CD4-positive, CD25-positive, alpha-beta regulatory T cell (primary cell): ENCODE measurements at regions not wholly inside any gene's neighbourhood (a gene's known extent, or its start where the extent isn't known, plus 50 kb on each side); places are given as distances from the start of the nearest gene placed in this dataset.

ENCODE experiments used
- ATAC-seq, 2 donors: fragments of 150-1000 bp; cut with Tn5 transposase; one replicate each; pipeline ENCODE4 v1.10.0; 2021; ENCODE audit warnings: low read depth in 2 of 2, moderate number of reproducible peaks in 2 of 2, moderate library complexity in 1 of 2
- DNase-seq, 3 donors: peaks; one replicate each; pipeline versions ENCODE4 v3.0.0 to v3.0.0-alpha.2; 2012 to 2022; ENCODE audit warnings: mixed read lengths in 1 of 3
- H3K27ac ChIP-seq: one replicate; pipeline ENCODE4 v1.7.0; 2013; ENCODE audit warnings: mild to moderate bottlenecking, low read length; ENCODE audit not compliant: insufficient read depth, poor library complexity, severe bottlenecking
- H3K27me3 ChIP-seq: one replicate; pipeline ENCODE4 v1.7.0; 2013; ENCODE audit warnings: low read length; ENCODE audit not compliant: control insufficient read depth, insufficient read depth
- H3K36me3 ChIP-seq: one replicate; pipeline ENCODE4 v1.7.0; 2013; ENCODE audit warnings: mild to moderate bottlenecking, low read length, moderate library complexity; ENCODE audit not compliant: control insufficient read depth, insufficient read depth
- H3K4me1 ChIP-seq: 2 replicates; pipeline ENCODE4 v1.7.0; 2013; ENCODE audit warnings: mild to moderate bottlenecking, low read length; ENCODE audit not compliant: insufficient read depth, control insufficient read depth, poor library complexity, severe bottlenecking
- H3K4me3 ChIP-seq: one replicate; pipeline ENCODE4 v1.7.0; 2013; ENCODE audit warnings: low read depth, mild to moderate bottlenecking, low read length, moderate library complexity
- H3K9me3 ChIP-seq, 2 experiments: 1 replicate in 1 of 2; 2 replicates in 1 of 2; pipeline ENCODE4 v1.7.0; 2013; ENCODE audit warnings: low read length in 2 of 2, mild to moderate bottlenecking in 1 of 2, moderate library complexity in 1 of 2; ENCODE audit not compliant: control insufficient read depth in 2 of 2
- H3K27ac Mint-ChIP-seq, 3 donors: one replicate each; pipeline ENCODE4 v1.8.0; 2020 to 2022; ENCODE audit warnings: mild to moderate bottlenecking in 3 of 3, mixed read lengths in 3 of 3, moderate library complexity in 2 of 3
- H3K27me3 Mint-ChIP-seq: one replicate; pipeline ENCODE4 v1.8.0; 2022; ENCODE audit warnings: mild to moderate bottlenecking, mixed read lengths
- H3K36me3 Mint-ChIP-seq: one replicate; pipeline ENCODE4 v1.8.0; 2020; ENCODE audit warnings: mixed read lengths
- H3K4me1 Mint-ChIP-seq, 4 donors: one replicate each; pipeline ENCODE4 v1.8.0; 2020 to 2022; ENCODE audit warnings: mixed read lengths in 4 of 4, mild to moderate bottlenecking in 1 of 4
- H3K4me3 Mint-ChIP-seq, 4 donors: one replicate each; pipeline ENCODE4 v1.8.0; 2020 to 2022; ENCODE audit warnings: mild to moderate bottlenecking in 4 of 4, mixed read lengths in 4 of 4, moderate library complexity in 3 of 4
- H3K9me3 Mint-ChIP-seq, 7 donors: one replicate each; pipeline ENCODE4 v1.8.0; 2020 to 2022; ENCODE audit warnings: mixed read lengths in 7 of 7, mild to moderate bottlenecking in 3 of 7, moderate library complexity in 2 of 7

DNA sequence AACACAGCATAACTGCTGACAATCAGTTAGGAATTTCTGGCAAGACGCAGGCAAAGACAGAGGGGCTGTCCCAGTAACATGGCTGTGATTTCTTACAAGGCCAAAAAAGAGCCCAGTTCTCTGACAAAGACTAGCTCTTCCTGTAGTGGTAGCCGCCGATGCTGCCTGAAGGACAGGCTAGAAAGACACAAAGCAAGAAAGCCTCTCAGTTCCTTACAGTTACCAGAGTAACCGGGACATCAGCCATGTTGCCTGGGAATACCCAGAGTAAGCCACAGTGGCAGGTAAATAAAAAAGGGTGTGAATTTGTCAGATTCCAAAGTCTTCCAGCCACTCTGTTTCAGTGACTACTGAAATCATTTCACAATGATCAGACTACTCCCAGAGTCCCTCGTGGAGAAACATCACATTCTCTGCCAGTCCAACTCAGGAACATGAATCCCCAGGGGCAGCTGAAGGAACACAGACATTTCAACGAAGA is 493.6 kb upstream of the ADAMTS9 start:
- no peaks in the 10 kb centered on the region for H3K36me3 ChIP-seq
- H3K27ac ChIP-seq = no peak overlapping the region
- no peak for ATAC-seq
- H3K27ac Mint-ChIP-seq = no peak overlapping the region
- H3K4me3 Mint-ChIP-seq = no peak overlapping the region
- no peak for DNase-seq
- no peaks in the 10 kb centered on the region for H3K9me3 ChIP-seq
- no peaks in the 10 kb centered on the region for H3K36me3 Mint-ChIP-seq
- no peaks in the 10 kb centered on the region for H3K4me1 ChIP-seq
- H3K4me3 ChIP-seq = no peak overlapping the region
- no peaks in the 10 kb centered on the region for H3K27me3 Mint-ChIP-seq
- peaks cover 0 to 14% (median 5%) of the 10 kb centered on the region in 7 donors for H3K9me3 Mint-ChIP-seq
- H3K27me3 ChIP-seq = no peaks in the 10 kb centered on the region
- no peaks in the 10 kb centered on the region for H3K4me1 Mint-ChIP-seq

DNA sequence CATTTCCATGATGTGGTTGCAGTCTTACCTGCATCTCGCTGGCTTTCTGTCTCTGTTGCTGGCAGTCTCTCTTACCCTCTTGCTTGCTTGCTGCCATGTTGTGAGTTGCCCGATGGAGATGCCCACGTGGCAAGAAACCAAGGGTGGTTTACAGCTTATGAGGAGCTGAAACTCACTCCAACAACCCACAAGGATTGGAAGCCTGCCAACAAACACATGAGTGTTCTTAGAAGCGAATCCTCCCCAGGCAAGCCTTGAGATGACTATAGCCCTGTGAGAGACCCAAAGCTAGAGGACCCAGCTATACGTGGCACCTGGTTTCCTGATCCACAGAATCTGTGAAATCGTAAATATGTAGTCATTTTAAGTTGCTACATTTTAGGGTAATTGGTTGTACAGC is 490.9 kb upstream of the ADAMTS9 start:
- H3K36me3 ChIP-seq = no peaks in the 10 kb centered on the region
- H3K4me1 Mint-ChIP-seq = no peaks in the 10 kb centered on the region
- H3K4me3 ChIP-seq = no peak overlapping the region
- H3K9me3 Mint-ChIP-seq = peaks cover 0 to 19% (median 4%) of the 10 kb centered on the region in 7 donors
- peaks cover 0 to 5% of the 10 kb centered on the region in 2 experiments for H3K9me3 ChIP-seq
- H3K36me3 Mint-ChIP-seq = no peaks in the 10 kb centered on the region
- H3K4me1 ChIP-seq = no peaks in the 10 kb centered on the region
- no peak overlapping the region for H3K27ac ChIP-seq
- H3K27me3 Mint-ChIP-seq = no peaks in the 10 kb centered on the region
- no peak overlapping the region for H3K4me3 Mint-ChIP-seq
- no peak overlapping the region for H3K27ac Mint-ChIP-seq
- no peaks in the 10 kb centered on the region for H3K27me3 ChIP-seq
- DNase-seq (no peak), ATAC-seq (no peak)

DNA sequence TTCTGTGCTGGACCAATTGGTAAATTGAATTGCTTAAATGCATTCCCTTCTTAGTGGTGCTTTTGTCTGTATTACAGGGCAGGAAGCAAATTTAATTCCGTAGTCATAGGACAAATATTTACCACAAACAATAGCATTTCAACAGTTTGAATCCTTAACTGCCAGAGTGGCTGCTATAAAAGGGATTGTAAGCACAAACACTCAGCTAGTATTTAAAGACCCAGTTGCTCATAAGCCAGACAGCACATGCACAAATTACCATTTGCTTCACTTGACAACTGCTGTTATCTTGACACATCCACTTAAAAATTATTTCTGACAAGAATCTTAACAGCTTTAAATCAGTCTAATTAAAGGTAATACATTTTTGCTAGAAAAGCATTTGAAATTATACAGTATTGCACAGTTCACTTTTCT is 490.2 kb upstream of the ADAMTS9 start:
- Mint-ChIP-seq H3K36me3 (no peaks in the 10 kb centered on the region), H3K9me3 (peaks cover 0 to 19% (median 5%) of the 10 kb centered on the region in 7 donors), H3K4me3 (no peak overlapping the region), H3K27ac (no peak overlapping the region), H3K4me1 (no peaks in the 10 kb centered on the region), H3K27me3 (no peaks in the 10 kb centered on the region)
- peaks cover 0 to 5% of the 10 kb centered on the region in 2 experiments for H3K9me3 ChIP-seq
- no peaks in the 10 kb centered on the region for H3K4me1 ChIP-seq
- no peak for ATAC-seq
- H3K36me3 ChIP-seq = no peaks in the 10 kb centered on the region
- no peak for DNase-seq
- no peak overlapping the region for H3K27ac ChIP-seq
- H3K4me3 ChIP-seq = no peak overlapping the region
- no peaks in the 10 kb centered on the region for H3K27me3 ChIP-seq

DNA sequence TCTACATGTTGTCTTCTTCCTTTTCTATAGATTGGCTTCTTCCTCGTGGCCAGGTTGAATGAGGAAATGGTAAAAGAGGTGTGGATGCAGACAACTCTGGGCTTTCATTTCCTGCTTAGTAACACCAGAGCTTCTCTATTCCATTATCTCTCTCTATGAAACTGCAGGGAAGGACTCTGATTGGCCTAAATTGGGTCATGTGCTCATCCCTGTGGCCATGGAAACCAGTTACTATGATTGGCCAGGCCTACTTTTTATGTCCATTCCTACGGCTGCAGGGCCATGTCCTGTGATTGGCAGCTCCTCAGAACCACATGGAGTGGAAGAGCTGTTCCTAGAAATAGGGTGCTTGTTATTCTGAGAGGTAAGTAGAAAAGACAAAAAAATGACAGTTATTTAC is 486.9 kb upstream of the ADAMTS9 start:
- Histone ChIP-seq H3K27me3 (no peaks in the 10 kb centered on the region), H3K4me3 (no peak overlapping the region), H3K27ac (no peak overlapping the region), H3K36me3 (no peaks in the 10 kb centered on the region), H3K9me3 (peaks cover 0 to 5% of the 10 kb centered on the region in 2 experiments), H3K4me1 (no peaks in the 10 kb centered on the region)
- DNase-seq (no peak), ATAC-seq (no peak)
- no peaks in the 10 kb centered on the region for H3K27me3 Mint-ChIP-seq
- no peak overlapping the region for H3K4me3 Mint-ChIP-seq
- H3K9me3 Mint-ChIP-seq = peaks cover 0 to 18% (median 12%) of the 10 kb centered on the region in 7 donors
- H3K36me3 Mint-ChIP-seq = no peaks in the 10 kb centered on the region
- H3K4me1 Mint-ChIP-seq = no peaks in the 10 kb centered on the region
- H3K27ac Mint-ChIP-seq = no peak overlapping the region

DNA sequence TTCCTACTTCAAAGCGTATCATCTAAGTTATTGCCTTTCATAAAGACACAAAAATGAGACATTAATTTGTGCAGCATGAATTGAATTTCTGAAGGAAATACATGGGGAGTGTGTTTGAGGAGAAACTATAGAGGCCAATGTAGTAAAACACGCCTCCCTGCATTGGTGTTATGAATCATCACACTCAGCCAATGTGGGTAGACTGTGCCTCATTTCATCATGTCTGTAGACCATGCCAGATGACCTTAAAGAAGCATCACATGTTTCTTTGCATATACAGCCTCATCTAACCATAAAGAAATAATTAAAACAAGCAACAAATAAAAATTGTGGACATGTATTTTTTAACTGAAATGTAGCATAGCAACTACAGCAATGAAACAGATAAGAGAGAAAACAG is 486.0 kb upstream of the ADAMTS9 start:
- Histone ChIP-seq H3K27me3 (no peaks in the 10 kb centered on the region), H3K36me3 (no peaks in the 10 kb centered on the region), H3K27ac (no peak overlapping the region), H3K4me1 (no peaks in the 10 kb centered on the region), H3K9me3 (peaks cover 0 to 5% of the 10 kb centered on the region in 2 experiments), H3K4me3 (no peak overlapping the region)
- no peak overlapping the region for H3K4me3 Mint-ChIP-seq
- no peaks in the 10 kb centered on the region for H3K27me3 Mint-ChIP-seq
- ATAC-seq = no peak
- no peak overlapping the region for H3K27ac Mint-ChIP-seq
- H3K36me3 Mint-ChIP-seq = no peaks in the 10 kb centered on the region
- DNase-seq = no peak
- H3K9me3 Mint-ChIP-seq = peaks cover 0 to 14% (median 7%) of the 10 kb centered on the region in 7 donors
- H3K4me1 Mint-ChIP-seq = no peaks in the 10 kb centered on the region

DNA sequence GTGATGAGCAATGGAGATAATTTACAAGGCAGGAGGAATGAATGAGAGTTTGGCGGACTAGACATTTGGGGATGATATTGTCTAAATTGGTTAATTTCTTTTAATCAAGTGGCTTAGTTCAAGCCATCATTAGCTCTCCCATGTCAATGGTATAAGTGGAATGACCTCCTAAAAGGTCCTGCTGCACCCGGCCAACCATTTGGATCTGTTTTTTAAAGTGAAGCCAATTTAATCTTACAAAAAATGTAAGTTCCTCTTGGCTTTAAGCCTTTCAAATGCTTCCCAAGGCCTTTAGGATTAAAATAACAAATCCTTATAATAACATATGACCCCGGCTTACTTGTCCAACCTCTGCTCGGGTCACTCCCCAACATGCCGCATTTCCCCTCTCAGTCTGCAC is 484.4 kb upstream of the ADAMTS9 start:
- no peaks in the 10 kb centered on the region for H3K36me3 ChIP-seq
- H3K27ac Mint-ChIP-seq = no peak overlapping the region
- no peaks in the 10 kb centered on the region for H3K36me3 Mint-ChIP-seq
- no peak overlapping the region for H3K27ac ChIP-seq
- H3K4me3 Mint-ChIP-seq = no peak overlapping the region
- no peaks in the 10 kb centered on the region for H3K27me3 ChIP-seq
- no peak for ATAC-seq
- no peak overlapping the region for H3K4me3 ChIP-seq
- no peaks in the 10 kb centered on the region for H3K4me1 Mint-ChIP-seq
- peaks cover 0 to 5% of the 10 kb centered on the region in 2 experiments for H3K9me3 ChIP-seq
- no peaks in the 10 kb centered on the region for H3K27me3 Mint-ChIP-seq
- no peak for DNase-seq
- peaks cover 4 to 19% (median 7%) of the 10 kb centered on the region in 7 donors for H3K9me3 Mint-ChIP-seq
- H3K4me1 ChIP-seq = no peaks in the 10 kb centered on the region

DNA sequence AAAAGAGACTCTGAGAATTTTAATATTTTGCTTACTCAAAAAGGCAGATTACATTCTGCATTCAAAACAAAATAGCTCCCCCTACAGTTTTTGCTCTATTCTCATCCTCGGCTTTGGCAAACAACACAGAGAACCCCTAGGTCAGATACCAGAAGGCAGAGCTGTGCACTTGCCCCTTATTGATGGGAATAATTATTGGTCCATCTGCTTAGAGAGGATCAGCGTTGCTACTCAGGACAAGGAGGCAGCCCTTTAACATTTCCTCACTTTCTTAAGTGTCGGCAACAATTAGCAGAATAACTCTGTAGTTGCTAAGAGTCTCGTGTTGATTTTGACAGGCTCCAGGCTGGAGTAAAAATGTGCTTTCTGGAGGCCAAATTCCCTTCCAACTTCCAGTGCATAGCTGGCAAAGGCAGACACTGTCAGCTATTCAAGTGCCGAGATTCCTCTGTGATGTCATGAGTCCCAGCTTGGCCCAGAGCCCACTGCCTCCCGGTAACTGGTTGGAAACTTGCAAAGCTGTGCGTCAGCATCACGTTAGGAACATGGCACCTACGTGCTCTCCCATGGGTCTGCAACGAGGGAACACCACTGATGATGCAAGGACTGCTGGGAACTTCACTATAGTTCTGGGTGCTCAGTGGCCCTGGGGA is 482.7 kb upstream of the ADAMTS9 start:
- H3K27me3 Mint-ChIP-seq = no peaks in the 10 kb centered on the region
- no peak overlapping the region for H3K27ac Mint-ChIP-seq
- H3K4me3 Mint-ChIP-seq = no peak overlapping the region
- DNase-seq (no peak), ATAC-seq (no peak)
- Histone ChIP-seq H3K27me3 (no peaks in the 10 kb centered on the region), H3K27ac (no peak overlapping the region), H3K4me1 (no peaks in the 10 kb centered on the region), H3K4me3 (no peak overlapping the region), H3K36me3 (no peaks in the 10 kb centered on the region), H3K9me3 (peaks cover 0 to 5% of the 10 kb centered on the region in 2 experiments)
- H3K36me3 Mint-ChIP-seq = no peaks in the 10 kb centered on the region
- peaks cover 4 to 19% (median 7%) of the 10 kb centered on the region in 7 donors for H3K9me3 Mint-ChIP-seq
- H3K4me1 Mint-ChIP-seq = no peaks in the 10 kb centered on the region

DNA sequence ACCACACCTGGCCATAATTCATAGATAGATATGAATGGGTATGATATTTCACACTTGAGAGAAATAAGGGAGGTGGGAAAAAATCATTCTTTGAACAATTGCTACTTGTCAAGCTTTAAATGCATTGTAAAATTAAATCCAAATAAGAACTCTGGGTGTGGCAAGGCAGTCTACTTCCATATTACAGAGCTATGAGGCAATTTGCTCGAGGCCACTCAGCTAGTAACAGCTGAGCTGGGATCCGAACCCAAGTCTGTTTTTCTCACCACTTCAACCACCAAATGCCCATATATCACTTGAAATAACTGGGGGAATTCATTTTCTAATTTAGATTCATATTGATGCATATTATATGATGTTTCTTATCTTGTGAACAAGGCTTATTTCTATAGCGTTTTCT is 482.2 kb upstream of the ADAMTS9 start:
- no peaks in the 10 kb centered on the region for H3K4me1 Mint-ChIP-seq
- no peaks in the 10 kb centered on the region for H3K36me3 Mint-ChIP-seq
- H3K27ac Mint-ChIP-seq = no peak overlapping the region
- no peak overlapping the region for H3K4me3 Mint-ChIP-seq
- Histone ChIP-seq H3K27ac (no peak overlapping the region), H3K4me3 (no peak overlapping the region), H3K27me3 (no peaks in the 10 kb centered on the region), H3K36me3 (no peaks in the 10 kb centered on the region), H3K4me1 (no peaks in the 10 kb centered on the region), H3K9me3 (peaks cover 0 to 5% of the 10 kb centered on the region in 2 experiments)
- DNase-seq (no peak), ATAC-seq (no peak)
- H3K9me3 Mint-ChIP-seq = peaks cover 4 to 19% (median 6%) of the 10 kb centered on the region in 7 donors
- H3K27me3 Mint-ChIP-seq = no peaks in the 10 kb centered on the region
